NCI-H2196 (cell line): ENCODE measurements at regions not wholly inside any gene's neighbourhood (a gene's known extent, or its start where the extent isn't known, plus 50 kb on each side); places are given as distances from the start of the nearest gene placed in this dataset.
"Not testable (repeated sequence)": the region's sequence is repeated elsewhere in the genome, so short reads cannot be mapped to it uniquely, and the experiment has no call there.

Experiments used
- DNase-seq: peaks from one replicate; lab custom pipeline; 2025; ENCODE audit not compliant: unreplicated experiment; lab: John Stamatoyannopoulos, UW

DNA sequence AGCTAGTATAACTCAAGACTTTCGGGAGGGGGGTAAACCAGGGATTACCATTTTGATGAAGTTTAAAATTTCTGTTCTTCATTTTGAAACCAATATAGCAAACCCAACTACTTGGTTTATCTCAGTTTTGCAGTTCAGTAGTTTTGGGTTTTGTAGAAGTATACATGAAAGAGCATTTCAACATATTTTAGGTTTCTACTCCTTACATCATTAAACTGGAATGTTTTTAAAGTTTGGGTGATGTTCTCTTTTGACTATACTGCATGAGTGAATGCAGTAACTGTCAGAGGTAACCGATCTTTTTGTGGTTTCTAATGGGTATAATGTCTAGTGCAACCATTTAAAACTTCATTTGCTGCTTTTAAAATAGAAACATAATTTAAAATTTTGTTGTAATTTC, 248.3 kb upstream of the MAD2L1 start:
- no peak for DNase-seq

DNA sequence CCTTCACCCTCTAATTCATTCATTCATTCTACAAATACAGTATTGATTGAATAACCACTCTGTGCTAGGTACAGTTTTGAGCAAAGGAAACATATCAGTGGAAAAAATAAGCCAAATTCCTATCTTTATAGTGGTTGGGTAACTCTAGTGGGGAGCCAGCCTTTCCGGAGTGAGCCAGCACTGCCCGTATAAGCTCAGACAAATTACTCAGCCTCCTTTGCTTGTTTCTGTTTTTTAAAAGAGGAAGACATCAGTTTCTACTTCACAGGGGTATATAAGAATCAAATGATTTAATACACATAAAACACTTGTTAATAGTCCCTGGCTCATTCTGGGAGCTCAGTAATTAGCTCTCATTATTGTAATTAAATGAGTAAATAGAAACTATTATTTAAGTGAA, 238.2 kb upstream of the MAD2L1 start:
- no peak for DNase-seq

DNA sequence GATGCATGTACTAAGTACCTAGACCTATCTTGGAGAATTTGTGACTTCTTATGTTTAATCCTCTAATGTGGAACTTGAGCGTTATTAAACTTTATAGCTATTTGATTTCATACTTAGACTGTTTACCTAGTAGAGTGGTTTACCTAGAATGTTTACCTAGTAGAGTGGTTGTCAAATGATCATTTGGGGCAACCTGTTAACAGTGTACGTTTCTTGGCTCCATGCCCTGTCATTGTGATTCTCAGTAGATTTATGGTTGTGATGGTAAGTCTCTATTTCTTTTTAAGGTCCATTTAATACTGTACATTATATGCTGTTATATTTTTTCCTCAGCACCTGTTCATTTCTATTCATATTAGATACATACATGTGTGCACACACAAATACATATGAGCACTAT, 233.0 kb upstream of the MAD2L1 start:
- DNase-seq, result no peak

DNA sequence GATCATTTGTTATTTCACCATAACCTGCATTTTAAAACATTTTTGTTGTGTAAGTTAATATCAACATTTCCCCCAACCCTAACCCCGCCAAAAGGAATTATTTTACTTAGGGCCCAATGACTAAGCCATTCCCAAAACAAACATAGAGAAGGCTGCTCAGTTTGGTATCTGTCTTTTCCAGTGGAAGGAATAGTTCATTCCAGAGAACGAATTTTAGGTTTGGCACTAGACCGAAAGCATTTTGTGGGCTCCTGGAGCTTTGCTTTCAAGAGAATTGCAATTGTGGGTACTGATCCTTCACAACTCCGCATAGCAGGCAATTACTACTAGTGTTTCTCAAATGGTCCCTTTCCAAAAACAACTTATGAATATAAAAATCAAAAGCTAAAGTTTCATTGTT, 226.7 kb upstream of the MAD2L1 start:
- DNase-seq, result no peak

DNA sequence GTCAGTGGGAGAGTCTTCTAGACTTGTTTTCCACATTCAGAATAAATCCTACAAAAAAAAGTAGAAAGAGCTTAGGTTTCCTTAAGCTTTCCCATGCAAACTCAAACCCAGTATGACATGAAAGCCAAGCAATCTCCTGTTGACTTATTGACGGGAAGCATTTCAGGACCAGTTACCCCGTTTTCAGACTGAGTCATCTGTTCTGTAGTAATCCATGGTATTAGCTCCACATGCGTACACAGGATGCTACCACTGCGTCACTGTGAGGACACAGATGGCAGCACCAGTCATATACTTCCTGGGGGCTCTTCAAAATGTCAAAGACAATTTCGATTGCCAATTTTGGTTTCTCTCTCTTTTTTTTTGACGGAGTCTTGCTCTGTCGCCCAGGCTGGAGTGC, 224.9 kb upstream of the MAD2L1 start:
- DNase-seq, result no peak

DNA sequence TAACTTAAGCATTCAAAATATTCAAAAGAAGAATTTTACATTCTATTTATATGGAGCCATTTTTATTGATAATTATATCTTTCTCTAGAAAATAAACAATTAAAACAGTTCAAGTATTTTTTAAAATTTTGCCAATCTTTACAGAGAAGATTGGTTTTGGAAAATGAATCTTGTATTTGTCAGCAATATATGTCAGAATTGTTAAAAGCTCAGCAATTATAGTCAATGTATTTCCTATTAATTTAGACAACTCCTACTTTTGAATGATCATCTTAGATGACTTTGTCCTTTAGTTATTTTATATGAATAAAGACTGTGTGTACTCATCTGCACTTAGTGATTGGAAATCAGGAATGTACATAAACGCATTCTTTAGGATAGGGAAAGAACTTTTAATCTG, 223.9 kb upstream of the MAD2L1 start:
- no peak for DNase-seq

DNA sequence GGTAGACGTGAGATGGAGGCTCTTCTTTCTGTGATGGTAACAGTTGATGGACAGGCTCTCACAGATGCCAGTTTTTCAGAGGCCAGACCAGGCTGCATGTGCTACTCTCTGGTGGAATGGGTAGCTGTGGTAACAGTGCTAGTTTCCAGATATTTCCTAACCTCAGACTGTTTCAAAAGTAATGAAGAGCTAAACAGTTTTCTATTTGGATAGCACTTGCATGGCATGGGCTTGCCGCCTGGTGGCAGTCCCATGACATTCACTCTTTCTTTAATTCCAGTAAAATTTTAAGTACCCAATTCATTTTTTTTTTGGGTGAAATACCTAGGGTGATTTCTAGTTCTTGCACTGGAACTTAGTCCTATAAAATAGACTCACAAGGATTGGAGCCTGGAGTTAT, 220.2 kb upstream of the MAD2L1 start:
- no peak for DNase-seq

DNA sequence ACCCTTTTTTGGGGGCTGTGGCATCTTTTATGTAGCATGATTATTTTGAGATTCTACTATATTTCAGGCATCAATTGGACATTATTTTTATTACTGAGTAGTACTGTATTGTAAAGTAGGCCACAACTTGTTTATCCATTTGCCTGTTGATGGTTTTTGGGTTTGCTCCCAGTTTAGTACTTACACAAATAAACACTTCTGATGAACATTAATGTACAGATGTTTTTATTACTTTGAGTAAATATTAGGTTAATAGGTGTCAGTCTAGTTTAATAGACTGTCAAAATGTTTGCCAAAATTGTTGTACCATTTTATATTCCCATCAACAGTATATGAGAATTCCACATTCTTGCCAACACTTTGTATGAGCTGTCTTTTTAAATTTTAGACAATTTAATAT, 214.9 kb upstream of the MAD2L1 start:
- no peak for DNase-seq

DNA sequence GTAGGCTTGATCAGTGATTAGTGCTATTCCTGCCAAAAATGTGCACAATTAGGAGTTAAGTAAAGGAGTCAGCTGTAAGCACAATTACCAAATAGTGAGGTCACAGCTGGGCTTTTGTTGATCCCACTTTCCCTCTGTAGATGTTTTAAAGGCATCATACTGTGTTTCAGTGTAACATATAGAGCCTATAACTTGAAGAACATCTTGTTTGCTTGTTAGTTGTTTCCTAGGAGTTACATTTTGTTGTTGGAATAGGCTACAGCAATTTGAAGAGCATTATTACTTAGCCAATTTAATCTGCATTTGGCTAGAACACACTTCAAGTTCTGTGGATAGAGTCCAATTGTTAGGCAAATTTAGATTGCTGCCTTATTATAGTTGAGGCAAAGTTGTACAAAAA, 210.7 kb upstream of the MAD2L1 start:
- DNase-seq, result no peak

DNA sequence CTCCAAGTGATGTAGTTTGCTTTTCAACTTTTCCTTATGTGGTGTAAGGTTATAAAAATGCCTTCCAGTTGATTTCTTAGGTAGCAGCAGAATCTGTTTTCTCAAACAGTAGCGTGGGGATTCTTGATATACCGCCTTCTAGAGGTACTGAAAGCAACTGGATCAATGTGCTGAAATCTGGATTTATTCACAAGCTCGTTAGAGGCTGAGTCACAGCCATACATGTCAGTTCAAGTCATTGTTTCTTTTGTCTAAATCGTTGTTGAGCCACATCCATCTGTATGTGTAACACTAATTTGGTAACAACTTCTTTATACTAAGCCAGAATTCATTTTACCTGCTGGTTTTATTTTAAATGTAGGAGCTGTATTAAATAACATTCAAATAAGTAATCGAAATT, 200.0 kb upstream of the MAD2L1 start:
- DNase-seq, result no peak

DNA sequence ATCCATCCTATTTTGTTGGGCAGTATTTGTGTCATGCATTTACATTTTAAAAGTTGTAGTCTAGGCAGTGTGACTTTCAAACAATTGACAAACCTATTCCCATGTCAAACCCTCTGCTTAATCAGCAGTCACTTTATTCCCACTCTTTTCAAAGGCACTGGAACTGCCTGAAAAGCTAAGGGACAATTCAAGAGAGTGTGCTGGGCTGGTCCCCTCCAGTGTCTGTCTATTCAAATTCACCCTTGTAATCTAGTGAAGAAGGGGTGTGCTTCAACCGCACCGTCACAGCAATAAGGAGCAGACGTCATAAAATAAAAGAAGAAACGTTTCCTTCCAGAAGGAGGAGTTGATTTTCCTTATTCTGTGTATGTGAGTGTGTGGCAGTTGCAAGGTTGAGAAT, 197.0 kb upstream of the MAD2L1 start:
- no peak for DNase-seq

DNA sequence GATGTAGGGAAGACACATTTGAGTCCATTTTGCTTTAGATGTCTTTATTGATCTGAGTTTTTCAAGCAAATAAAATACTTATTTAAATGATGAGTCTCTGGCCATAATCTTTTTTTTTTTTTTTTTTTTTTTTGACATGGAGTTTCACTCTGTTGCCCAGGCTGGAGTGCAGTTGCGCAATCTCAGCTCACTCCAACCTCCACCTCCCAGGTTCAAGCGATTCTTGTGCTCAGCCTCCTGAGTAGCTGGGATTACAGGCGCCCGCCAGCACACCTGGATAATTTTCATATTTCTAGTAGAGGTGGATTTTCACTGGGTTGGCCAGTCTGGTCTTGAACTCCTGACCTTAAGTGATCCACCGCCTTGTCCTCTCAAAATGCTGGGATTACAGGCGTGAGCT, 194.5 kb upstream of the MAD2L1 start:
- no peak for DNase-seq

DNA sequence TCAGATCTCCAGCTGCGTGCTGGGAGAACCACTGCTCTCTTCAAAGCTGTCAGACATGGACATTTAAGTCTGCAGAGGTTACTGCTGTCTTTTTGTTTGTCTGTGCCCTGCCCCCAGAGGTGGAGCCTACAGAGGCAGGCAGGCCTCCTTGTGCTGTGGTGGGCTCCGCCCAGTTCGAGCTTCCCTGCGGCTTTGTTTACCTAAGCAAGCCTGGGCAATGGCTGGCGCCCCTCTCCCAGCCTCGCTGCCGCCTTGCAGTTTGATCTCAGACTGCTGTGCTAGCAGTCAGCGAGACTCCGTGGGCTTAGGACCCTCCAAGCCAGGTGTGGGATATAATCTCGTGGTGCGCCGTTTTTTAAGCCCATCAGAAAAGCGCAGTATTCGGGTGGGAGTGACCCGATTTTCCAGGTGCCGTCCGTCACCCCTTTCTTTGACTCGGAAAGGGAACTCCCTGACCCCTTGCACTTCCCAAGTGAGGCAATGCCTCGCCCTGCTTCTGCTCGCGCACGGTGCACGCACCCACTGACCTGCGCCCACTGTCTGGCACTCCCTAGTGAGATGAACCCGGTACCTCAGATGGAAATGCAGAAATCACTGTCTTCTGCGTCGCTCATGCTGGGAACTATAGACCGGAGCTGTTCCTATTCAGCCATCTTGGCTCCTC, 189.6 kb upstream of the MAD2L1 start:
- not testable (repeated sequence) for DNase-seq

DNA sequence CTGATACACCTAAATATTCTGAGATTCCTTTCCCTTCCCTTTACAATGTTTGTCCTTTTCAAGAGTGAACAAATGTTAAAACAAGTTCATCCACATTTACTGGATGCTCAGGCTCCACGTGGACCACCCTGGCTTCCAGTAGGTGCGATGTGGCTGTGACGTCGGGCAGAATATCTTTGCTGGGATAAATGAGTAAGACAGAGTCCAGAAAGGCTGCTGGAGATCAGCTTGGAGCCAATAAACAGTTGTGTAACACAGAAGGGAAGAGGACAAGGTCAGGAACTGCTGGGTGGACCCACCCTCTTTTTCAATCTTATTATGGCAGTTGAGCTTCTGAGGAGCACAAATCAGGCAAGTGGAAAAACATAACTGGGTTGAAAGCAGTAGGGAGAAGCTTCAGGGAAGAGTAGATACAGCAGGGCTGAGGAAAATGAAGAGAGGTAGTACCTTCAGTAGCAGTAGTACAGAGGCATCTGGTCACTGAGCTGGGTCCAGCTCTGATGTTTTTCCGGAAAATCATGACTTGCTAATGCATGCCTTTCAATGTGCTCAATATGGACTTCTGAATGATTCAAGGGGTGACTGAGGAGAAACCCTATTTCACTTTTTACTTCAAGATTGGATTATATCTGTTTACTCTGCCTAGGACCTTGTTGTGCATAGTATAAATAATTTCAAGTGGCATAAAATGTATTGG, 171.8 kb upstream of the MAD2L1 start:
- no peak for DNase-seq

DNA sequence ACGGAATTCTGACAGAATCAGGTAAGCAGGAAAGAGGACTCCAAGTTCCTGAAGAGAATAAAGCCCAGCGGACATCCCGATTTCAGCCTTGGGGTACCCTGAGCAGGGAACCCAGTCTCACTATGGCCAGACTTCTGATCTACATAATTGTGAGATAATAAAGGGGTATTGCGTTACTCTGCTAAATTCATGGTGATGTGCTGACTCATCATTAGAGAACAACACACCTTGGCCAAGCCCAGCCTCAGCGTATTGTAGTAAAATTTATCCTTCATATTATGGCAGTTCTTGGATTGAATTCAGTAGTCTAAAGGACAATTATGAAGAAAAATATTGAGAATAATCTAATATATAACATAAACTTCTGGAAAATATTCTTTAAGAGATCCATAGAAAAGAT, 170.2 kb upstream of the MAD2L1 start:
- DNase-seq, result no peak

DNA sequence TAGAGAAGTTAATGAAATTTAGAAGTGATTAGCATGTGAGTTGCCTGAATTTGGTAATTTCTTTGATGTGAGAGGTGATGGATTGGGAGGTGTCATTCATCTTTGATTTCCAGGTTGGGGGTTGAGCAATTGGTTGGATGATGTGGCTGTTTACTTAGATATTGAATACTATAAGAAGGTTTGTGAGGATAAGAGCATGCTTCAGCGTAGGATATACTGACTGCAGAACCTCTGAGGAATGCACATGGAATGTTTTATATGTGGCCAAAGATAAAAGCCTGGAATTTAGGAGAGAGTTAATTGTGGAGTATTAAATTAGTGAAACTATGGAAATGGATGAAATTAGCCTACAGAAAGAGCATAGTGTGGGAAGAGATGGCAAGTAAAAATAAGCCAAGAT, 165.4 kb upstream of the MAD2L1 start:
- no peak for DNase-seq

DNA sequence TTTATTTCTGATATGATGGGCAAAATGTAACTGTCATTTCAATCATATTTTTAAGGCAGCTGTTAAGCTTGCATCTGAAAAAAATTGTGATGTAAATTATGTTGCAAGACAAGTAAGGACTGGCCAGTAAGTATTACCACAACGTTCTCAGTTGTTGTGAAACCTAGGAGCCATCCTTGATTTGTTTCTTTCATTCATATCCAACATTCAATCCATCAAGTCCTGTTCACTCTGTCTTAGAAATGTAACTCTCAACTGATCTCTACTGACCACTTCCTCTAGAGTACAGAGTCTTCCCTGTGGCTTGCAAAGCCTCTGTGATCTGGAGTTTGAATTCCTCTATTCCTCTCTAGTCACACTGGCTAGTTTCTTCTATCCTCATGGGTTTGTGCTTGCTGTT, 161.4 kb upstream of the MAD2L1 start:
- DNase-seq, result no peak

DNA sequence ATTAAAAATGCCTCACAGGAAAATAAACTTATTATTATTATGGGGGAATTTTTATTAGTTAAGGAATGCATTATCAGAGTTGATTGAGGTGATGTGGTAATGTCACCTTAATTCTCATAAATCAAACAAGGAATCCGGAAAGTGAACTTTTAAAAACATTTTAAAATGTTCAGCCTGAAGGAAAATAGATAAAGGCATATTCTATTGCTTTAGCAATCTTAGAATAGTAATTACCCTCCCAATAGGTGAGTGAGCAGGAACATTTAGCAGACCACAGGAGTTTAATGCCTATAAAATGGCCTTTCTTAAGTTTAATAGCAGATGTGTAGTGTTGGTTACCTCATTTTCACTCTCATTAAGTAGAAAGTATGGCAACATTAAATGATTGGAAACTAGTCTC, 160.9 kb upstream of the MAD2L1 start:
- no peak for DNase-seq

DNA sequence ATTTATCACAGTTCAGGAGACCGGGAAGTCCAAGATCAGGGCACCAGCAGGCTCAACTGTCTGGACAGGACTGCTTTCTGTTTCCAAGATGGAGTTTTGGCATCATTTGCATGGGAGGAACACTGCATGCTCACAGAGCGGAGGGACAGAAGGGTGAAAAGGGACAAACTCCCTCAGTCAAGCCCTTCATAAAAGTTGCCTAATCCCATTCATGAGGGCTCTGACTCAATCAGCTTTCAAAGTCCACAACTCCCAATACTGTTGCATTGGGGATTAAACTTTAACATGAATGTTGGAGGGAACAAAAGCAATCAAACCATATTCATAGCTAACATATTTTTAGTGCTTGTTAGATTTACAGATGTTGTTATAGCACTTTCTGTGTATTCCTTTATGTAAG, 158.9 kb upstream of the MAD2L1 start:
- no peak for DNase-seq

DNA sequence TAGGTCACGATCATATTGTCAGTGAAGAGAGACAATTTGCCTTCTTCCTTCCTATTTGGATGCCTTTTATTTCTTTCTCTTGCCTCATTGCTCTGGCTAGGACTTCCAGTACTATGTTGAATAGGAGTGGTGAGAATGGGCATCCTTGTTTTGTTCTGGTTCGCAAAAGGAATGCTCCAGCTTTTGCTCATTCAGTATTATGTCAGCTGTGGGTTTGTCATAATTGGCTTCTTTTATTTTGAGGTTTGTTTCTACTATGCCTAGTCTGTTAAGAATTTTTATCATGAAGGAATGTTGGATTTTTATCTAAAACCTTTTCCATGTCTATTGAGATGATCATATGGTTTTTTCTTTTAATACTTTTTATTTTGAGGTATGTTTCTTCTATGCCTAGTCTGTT, 152.3 kb upstream of the MAD2L1 start:
- DNase-seq, result no peak

DNA sequence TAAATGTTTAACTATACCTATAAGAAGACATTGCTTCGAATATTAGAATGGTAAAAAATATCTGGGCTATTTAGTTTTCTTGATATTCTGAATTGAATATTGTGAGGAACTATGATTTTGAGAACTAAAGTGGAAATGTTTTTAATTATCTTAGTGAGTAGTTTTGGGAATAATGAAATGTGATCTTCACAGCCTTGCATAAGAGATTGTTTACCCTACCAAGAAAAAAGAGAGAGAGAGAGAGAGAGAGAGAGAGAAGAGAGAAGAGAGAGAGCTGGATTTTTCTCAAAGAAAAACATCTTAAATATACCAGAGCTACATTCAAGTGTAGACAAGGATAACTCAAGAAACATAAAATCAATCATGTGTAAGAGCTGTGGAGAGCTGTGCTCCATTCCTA, 148.7 kb upstream of the MAD2L1 start:
- DNase-seq, result no peak

DNA sequence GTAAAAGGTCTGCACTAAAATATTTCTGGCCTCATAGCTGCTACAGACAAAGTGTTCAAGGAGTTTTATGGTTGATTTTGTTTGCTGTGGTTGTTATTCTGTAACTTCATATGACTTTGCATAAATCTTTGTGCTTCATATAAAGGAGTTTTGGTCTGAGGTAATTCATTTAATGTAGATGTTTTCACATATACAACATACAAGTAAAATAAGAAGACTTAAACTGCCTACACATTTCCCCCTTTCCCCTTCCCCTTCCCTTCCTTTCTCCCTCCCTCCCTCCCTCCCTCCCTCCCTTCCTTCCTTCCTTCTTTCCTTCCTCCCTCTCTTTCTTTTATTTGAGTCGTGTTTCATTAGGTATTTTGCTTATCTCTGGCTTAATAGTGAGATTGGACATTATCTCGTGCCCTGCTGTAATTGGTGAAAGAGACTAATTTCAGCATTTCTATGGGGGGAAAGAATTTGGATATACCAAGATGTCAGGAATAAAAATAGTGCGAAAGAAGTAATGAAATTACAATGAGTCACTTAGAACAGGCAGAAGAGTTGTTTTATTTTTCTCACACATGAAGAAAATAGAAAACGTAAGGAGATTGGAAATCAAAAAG, 144.9 kb upstream of the MAD2L1 start:
- no peak for DNase-seq

DNA sequence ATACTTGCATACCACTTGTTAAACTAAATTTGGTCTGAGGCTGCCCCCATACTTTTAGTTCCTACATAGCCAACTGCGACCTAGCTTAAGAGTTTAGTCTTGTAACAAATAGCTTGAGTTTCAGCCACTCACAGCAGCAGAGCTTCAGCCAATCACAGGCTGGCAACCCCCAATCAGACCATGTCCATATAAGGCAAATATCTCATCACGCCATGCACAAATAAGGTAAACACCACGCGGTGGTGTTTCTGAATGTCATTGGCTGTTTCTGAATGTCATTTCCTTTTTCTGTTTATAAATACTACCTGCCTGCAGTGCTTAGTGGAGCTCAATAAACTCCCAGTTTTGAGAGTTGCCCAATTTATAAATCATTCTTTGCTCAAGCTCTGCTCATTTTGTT, 143.1 kb upstream of the MAD2L1 start:
- DNase-seq, result no peak
